ENCODE measurements at regions not wholly inside any gene's neighbourhood (a gene's known extent, or its start where the extent isn't known, plus 50 kb on each side); places are given as distances from the start of the nearest gene placed in this dataset.

GRCh38 chr13:50537029-50537428, 306.5 kb downstream of the DLEU7 start:
- Histone ChIP-seq H3K79me2 (no peaks in the 10 kb centered on the region), H3K36me3 (replicated peaks; ENCODE audit: insufficient read depth, low read depth) (no peaks in the 10 kb centered on the region), H3K27me3 (no peaks in the 10 kb centered on the region), H2AFZ (no peak overlapping the region), H3K4me1 (ENCODE audit: insufficient read depth) (no peaks in the 10 kb centered on the region), H3K9me3 (ENCODE audit: low read depth) (peaks cover 21% of the 10 kb centered on the region), H3K9me2 (replicated peaks; ENCODE audit: insufficient read depth) (no peaks in the 10 kb centered on the region), H3K27ac (no peak overlapping the region), H3K4me2 (no peak overlapping the region), H3K4me3 (no peak overlapping the region), H4K20me1 (ENCODE audit: insufficient read depth, poor library complexity, severe bottlenecking) (no peaks in the 10 kb centered on the region)
- no peak for DNase-seq (ENCODE audit: low spot score)
- 90% methylated on average over 1 of the region's 1 CpG for WGBS (ENCODE audit: low lambda C conversion rate, missing lambda C conversion rate)
- no peak for TF ChIP-seq EZH2 (IDR thresholded peaks at IDR 0.05; ENCODE audit: borderline replicate concordance)
- TF ChIP-seq EZH2phosphoT487 (IDR thresholded peaks at IDR 0.05; ENCODE audit: low read depth, severe bottlenecking, unreplicated experiment): no peak
- TF ChIP-seq CTCF (IDR thresholded peaks at IDR 0.05; ENCODE audit: poor library complexity): no peak

GRCh38 chr13:50539791-50540530, 303.5 kb downstream of the DLEU7 start:
- Histone ChIP-seq H3K4me2 (no peak overlapping the region), H4K20me1 (ENCODE audit: insufficient read depth, poor library complexity, severe bottlenecking) (no peaks in the 10 kb centered on the region), H3K4me3 (no peak overlapping the region), H3K27ac (no peak overlapping the region), H3K36me3 (replicated peaks; ENCODE audit: insufficient read depth, low read depth) (no peaks in the 10 kb centered on the region), H3K79me2 (no peaks in the 10 kb centered on the region), H3K9me2 (replicated peaks; ENCODE audit: insufficient read depth) (no peaks in the 10 kb centered on the region), H2AFZ (no peak overlapping the region), H3K4me1 (ENCODE audit: insufficient read depth) (no peaks in the 10 kb centered on the region), H3K27me3 (no peaks in the 10 kb centered on the region), H3K9me3 (ENCODE audit: low read depth) (peaks cover 16% of the 10 kb centered on the region)
- TF ChIP-seq EZH2 (IDR thresholded peaks at IDR 0.05; ENCODE audit: borderline replicate concordance) (no peak), EZH2phosphoT487 (IDR thresholded peaks at IDR 0.05; ENCODE audit: low read depth, severe bottlenecking, unreplicated experiment) (no peak), CTCF (IDR thresholded peaks at IDR 0.05; ENCODE audit: poor library complexity) (no peak)
- DNase-seq (ENCODE audit: low spot score): no peak

- H3K36me3 ChIP-seq (replicated peaks; ENCODE audit: insufficient read depth, low read depth): no peaks in the 10 kb centered on the region
- H4K20me1 ChIP-seq (ENCODE audit: insufficient read depth, poor library complexity, severe bottlenecking): no peaks in the 10 kb centered on the region
- no peak for TF ChIP-seq CTCF (IDR thresholded peaks at IDR 0.05; ENCODE audit: poor library complexity)
- TF ChIP-seq EZH2 (IDR thresholded peaks at IDR 0.05; ENCODE audit: borderline replicate concordance): no peak
- no peak for TF ChIP-seq EZH2phosphoT487 (IDR thresholded peaks at IDR 0.05; ENCODE audit: low read depth, severe bottlenecking, unreplicated experiment)
- H3K79me2 ChIP-seq: no peaks in the 10 kb centered on the region
- peak overlapping the region; percentile 68 for H3K27ac ChIP-seq
- H3K27me3 ChIP-seq: no peaks in the 10 kb centered on the region
- H3K4me1 ChIP-seq (ENCODE audit: insufficient read depth): no peaks in the 10 kb centered on the region
- no peaks in the 10 kb centered on the region for H3K9me2 ChIP-seq (replicated peaks; ENCODE audit: insufficient read depth)
- peak overlapping the region; percentile 55 for H3K4me2 ChIP-seq
- no peak for DNase-seq (ENCODE audit: low spot score)
- H2AFZ ChIP-seq: no peak overlapping the region
- no peak overlapping the region for H3K4me3 ChIP-seq
- WGBS (ENCODE audit: low lambda C conversion rate, missing lambda C conversion rate): 71% methylated on average over 2 of the region's 2 CpGs
- peaks cover 7% of the 10 kb centered on the region for H3K9me3 ChIP-seq (ENCODE audit: low read depth)
These were observed 300.4 kb downstream of the DLEU7 start for GRCh38 chr13:50543141-50543540.

Measured in hepatocyte (in vitro differentiated cells).